Activated CD8-positive, alpha-beta T cell treated with anti-CD3 and anti-CD28 coated beads for 36 hours (primary cell): ENCODE measurements at regions not wholly inside any gene's neighbourhood (a gene's known extent, or its start where the extent isn't known, plus 50 kb on each side); places are given as distances from the start of the nearest gene placed in this dataset.

Source experiments
- ATAC-seq: fragments of 200-7000 bp; cut with Tn5 transposase; one replicate; pipeline ENCODE4 v1.10.0; 2021; ENCODE audit warnings: mild to moderate bottlenecking, moderate library complexity
- CTCF ChIA-PET: fragments of 350-600 bp; sonication (Branson Sonifier 250); formaldehyde crosslinking; loops from one replicate; lab custom pipeline; 2021; ENCODE audit warnings: antibody characterized with exemption; lab: Charles Lee
- POLR2A ChIA-PET: fragments of 350-600 bp; sonication (Branson Sonifier 250); formaldehyde crosslinking; loops from one replicate; lab custom pipeline; 2021; ENCODE audit warnings: antibody characterized with exemption; lab: Charles Lee
- DNase-seq: peaks from one replicate; pipeline ENCODE4 v3.0.0-alpha.2; 2020
- H3K27ac Mint-ChIP-seq: one replicate; pipeline ENCODE4 v1.8.0; 2021; ENCODE audit warnings: mild to moderate bottlenecking, mixed read lengths
- H3K27me3 Mint-ChIP-seq: one replicate; pipeline ENCODE4 v1.8.0; 2021; ENCODE audit warnings: mixed read lengths
- H3K36me3 Mint-ChIP-seq: one replicate; pipeline ENCODE4 v1.8.0; 2021; ENCODE audit warnings: low read depth, mixed read lengths
- H3K4me1 Mint-ChIP-seq: one replicate; pipeline ENCODE4 v1.8.0; 2021; ENCODE audit warnings: low read depth, mixed read lengths
- H3K4me3 Mint-ChIP-seq: one replicate; pipeline ENCODE4 v1.8.0; 2021; ENCODE audit warnings: mild to moderate bottlenecking, moderate library complexity, mixed read lengths
- H3K9me3 Mint-ChIP-seq: one replicate; pipeline ENCODE4 v1.8.0; 2021; ENCODE audit warnings: mixed read lengths
- intact Hi-C: fragments of 100-400 bp; cut with micrococcal nuclease; formaldehyde crosslinking; loops from one replicate; pipeline ENCODE4 v1.10.0; 2022
- TF ChIP-seq, protein P1 (sequence below): fragments of 200-600 bp; IDR thresholded peaks from one replicate; pipeline ENCODE4 v1.8.0; 2022; ENCODE audit warnings: antibody characterized with exemption, mild to moderate bottlenecking

DNA sequence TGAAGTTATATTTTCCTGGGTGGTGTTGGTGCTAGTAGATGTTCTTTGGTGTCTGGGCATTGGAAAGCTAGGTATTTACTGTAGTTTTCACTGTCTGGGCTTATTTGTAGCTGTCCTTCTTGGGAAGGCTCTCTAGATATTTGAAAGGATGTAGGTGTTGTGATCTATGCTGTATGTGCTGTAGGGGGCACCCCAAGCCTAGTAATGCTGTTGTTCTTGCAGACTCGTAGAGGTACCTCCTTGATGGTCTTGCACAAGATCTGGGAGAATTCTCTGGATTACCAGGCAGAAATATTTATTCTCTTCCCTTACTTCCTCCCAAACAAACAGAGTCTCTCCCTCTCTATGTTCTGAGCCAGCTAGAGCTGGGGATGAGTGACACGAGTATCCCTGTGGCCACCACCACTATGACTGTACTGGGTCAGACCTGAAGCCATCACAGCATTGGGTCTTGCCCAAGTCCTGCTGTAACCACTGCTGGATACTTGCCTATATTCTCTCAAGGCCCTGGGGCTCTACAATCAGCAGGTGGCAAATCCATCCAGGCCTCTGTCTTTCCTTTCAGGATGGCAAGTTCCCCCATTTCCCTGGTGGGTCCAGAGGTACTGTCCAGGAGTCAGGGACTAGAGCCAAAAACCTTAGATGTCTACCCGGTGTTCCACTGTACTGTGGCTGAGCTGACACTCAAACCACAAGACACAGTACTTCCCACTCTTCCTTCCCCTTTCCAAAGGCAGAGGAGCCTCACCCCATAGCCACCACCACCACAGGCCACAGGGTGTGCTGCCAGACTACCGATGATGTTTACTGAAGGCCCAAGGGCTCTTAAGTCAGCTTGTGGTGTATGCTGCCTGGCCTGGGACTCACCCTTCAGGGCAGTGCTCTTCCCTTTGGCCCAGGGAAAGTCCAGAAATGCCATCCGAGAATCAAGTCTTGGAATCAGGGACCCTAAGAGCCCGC, 195.2 kb upstream of the DPPA4 start:
- H3K4me1 Mint-ChIP-seq, result no peaks in the 10 kb centered on the region
- peaks cover 2% of the 10 kb centered on the region for H3K27me3 Mint-ChIP-seq
- no peaks in the 10 kb centered on the region for H3K36me3 Mint-ChIP-seq
- intact Hi-C loops, result loop anchor here (10.0 kb wide), 1 partner anchor 782 kb away; no protein-coding TSS in a partner anchor
- peak; percentile 74 for DNase-seq
- no peaks in the 10 kb centered on the region for H3K9me3 Mint-ChIP-seq
- CTCF ChIA-PET, result interaction anchor here (0.9 to 2.5 kb wide), 2 partner anchors 61 to 783 kb away, joined by 3 to 16 read pairs; no protein-coding TSS in a partner anchor
- TF ChIP-seq, protein P1, sequence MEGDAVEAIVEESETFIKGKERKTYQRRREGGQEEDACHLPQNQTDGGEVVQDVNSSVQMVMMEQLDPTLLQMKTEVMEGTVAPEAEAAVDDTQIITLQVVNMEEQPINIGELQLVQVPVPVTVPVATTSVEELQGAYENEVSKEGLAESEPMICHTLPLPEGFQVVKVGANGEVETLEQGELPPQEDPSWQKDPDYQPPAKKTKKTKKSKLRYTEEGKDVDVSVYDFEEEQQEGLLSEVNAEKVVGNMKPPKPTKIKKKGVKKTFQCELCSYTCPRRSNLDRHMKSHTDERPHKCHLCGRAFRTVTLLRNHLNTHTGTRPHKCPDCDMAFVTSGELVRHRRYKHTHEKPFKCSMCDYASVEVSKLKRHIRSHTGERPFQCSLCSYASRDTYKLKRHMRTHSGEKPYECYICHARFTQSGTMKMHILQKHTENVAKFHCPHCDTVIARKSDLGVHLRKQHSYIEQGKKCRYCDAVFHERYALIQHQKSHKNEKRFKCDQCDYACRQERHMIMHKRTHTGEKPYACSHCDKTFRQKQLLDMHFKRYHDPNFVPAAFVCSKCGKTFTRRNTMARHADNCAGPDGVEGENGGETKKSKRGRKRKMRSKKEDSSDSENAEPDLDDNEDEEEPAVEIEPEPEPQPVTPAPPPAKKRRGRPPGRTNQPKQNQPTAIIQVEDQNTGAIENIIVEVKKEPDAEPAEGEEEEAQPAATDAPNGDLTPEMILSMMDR, result peak; percentile 40
- no peak overlapping the region for H3K27ac Mint-ChIP-seq
- POLR2A ChIA-PET, result no interaction called here
- H3K4me3 Mint-ChIP-seq, result no peak overlapping the region
- ATAC-seq, result no peak

DNA sequence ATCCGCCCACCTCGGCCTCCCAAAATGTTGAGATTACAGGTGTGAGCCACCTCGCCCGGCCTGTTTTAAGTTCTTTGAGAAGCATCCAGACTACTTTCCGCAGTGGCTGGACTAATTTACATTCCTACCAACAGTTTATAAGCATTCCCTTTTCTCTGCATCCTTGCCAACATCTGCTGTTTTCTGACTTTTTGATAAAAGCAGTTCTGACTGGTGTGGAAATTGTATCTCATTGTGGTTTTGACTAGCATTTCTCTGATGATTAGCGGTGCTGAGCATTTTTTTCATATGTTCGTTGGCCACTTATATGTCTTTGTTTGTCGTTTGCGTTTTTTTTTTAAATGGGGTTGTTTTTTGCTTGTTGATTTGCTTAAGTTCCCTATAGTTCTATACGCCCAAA, 208.4 kb upstream of the DPPA4 start:
- ATAC-seq (no peak), DNase-seq (no peak)
- POLR2A ChIA-PET, result no interaction called here
- TF ChIP-seq, protein P1, result no peak
- Mint-ChIP-seq H3K27me3 (peaks cover 4% of the 10 kb centered on the region), H3K36me3 (no peaks in the 10 kb centered on the region), H3K4me3 (no peak overlapping the region), H3K27ac (no peak overlapping the region), H3K9me3 (peaks cover 2% of the 10 kb centered on the region), H3K4me1 (no peaks in the 10 kb centered on the region)
- intact Hi-C loops, result no loop called here
- CTCF ChIA-PET, result no interaction called here

DNA sequence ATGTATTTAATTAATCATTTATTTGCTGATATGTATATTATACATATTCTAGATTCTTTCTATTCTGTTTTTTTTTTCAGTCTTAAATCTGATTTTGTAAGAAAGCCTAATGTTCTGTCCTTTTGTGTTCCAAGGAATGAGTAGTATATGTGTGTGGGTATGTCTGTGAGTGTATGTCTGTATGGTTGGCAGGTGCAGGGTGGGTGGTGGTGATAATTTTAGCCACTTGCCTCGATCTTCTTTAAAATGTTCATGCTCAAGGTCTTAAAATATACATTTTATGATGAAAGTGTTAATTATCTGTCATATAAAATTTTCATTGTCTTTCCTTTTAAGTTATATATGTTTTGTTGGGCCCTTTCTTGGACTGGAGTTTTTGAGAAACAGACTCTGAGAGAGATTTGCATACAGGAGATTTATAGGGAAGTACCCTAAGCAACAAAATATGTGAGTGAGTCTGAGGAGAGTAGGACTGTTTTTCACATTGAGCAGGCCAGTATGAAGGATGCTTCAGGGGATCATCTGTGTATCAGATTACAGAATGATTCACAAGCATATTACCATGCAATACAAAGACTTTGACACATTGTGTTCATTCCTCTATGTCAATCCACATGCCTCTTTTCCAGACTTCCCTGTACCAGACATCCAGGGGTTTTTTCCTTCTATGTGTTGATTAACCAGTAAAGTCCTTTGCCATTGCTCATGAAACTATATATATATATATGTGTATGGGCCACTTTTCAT, 211.0 kb upstream of the DPPA4 start:
- Mint-ChIP-seq H3K27me3 (peaks cover 2% of the 10 kb centered on the region), H3K36me3 (no peaks in the 10 kb centered on the region), H3K27ac (no peak overlapping the region), H3K4me1 (no peaks in the 10 kb centered on the region), H3K9me3 (no peaks in the 10 kb centered on the region), H3K4me3 (no peak overlapping the region)
- POLR2A ChIA-PET, result no interaction called here
- CTCF ChIA-PET, result no interaction called here
- intact Hi-C loops, result no loop called here
- TF ChIP-seq, protein P1, result no peak
- no peak for DNase-seq
- ATAC-seq, result no peak

DNA sequence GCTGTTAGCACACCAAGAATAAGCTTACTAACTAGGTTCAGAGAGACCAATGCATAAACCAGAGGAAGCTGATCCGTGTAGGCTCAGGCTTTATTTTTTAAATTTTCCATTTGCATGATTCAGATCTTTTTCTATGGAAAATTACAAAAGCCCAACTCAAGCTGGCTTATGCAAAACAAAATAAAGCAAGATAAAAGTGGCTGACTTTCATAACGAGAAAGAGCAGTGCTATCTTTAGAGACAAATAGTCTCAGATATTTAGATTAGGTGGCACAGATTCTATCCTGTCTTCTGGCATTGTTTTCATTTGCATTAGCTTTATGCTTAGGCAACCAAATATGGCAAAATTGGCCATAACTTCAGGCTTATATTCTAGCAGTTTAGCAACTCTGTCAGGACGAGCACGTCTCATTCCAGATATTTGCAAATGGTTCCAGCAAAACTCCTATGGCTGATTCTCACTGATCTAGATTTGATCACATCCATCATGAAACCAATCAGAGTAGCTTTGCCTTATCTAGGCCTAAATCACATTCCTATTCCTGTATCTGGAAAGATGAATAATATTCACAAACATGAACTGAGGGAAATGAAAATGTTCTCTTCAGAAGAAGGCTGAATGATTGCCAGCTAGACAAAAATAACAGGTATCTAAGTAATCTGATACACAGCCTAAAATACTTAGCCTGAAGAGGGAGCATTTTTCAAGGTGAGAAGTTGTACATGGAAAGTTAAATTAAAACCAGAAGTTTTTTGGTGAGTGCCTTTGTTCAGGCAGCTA, 216.4 kb upstream of the DPPA4 start:
- Mint-ChIP-seq H3K27me3 (peaks cover 2% of the 10 kb centered on the region), H3K36me3 (no peaks in the 10 kb centered on the region), H3K4me1 (peaks cover 2% of the 10 kb centered on the region), H3K9me3 (peaks cover 4% of the 10 kb centered on the region), H3K27ac (no peak overlapping the region), H3K4me3 (no peak overlapping the region)
- DNase-seq (no peak), ATAC-seq (no peak)
- intact Hi-C loops, result no loop called here
- ChIA-PET POLR2A (no interaction called here), CTCF (no interaction called here)
- TF ChIP-seq, protein P1, result no peak
